Liver (tissue), 7 donors: ENCODE measurements at regions not wholly inside any gene's neighbourhood (a gene's known extent, or its start where the extent isn't known, plus 50 kb on each side); places are given as distances from the start of the nearest gene placed in this dataset.

Source experiments
- DNase-seq: peaks from one replicate; pipeline ENCODE4 v3.0.0-alpha.2; 2017; ENCODE audit warnings: low spot score
- H3K27ac ChIP-seq, 2 donors: one replicate each; pipeline ENCODE4 v1.7.0; 2013; ENCODE audit warnings: inconsistent platforms in 2 of 2, low read length in 2 of 2, control low read depth in 1 of 2, low read depth in 1 of 2, mild to moderate bottlenecking in 1 of 2
- H3K27me3 ChIP-seq, 4 donors: one replicate each; pipeline versions ENCODE4 v1.6.1 to v1.7.0; 2013; ENCODE audit warnings: low read length in 3 of 4, inconsistent platforms in 1 of 4, mild to moderate bottlenecking in 1 of 4, moderate library complexity in 1 of 4; ENCODE audit not compliant: control insufficient read depth in 4 of 4, insufficient read depth in 4 of 4
- H3K36me3 ChIP-seq, 4 donors: one replicate each; pipeline versions ENCODE4 v1.6.1 to v1.7.0; 2013; ENCODE audit warnings: low read length in 3 of 4, mild to moderate bottlenecking in 3 of 4, low read depth in 1 of 4, moderate library complexity in 1 of 4; ENCODE audit not compliant: control insufficient read depth in 4 of 4, insufficient read depth in 3 of 4
- H3K4me1 ChIP-seq, 4 donors: one replicate each; pipeline versions ENCODE4 v1.6.1 to v1.7.0; 2013; ENCODE audit warnings: low read length in 3 of 4, mild to moderate bottlenecking in 3 of 4, moderate library complexity in 1 of 4; ENCODE audit not compliant: control insufficient read depth in 4 of 4, insufficient read depth in 4 of 4
- H3K4me3 ChIP-seq, 3 donors: one replicate each; pipeline versions ENCODE4 v1.6.1 to v1.7.0; 2013; ENCODE audit warnings: low read length in 3 of 3, control low read depth in 1 of 3, low read depth in 1 of 3, mild to moderate bottlenecking in 1 of 3
- H3K9ac ChIP-seq, 2 donors: one replicate each; pipeline ENCODE4 v1.7.0; 2013; ENCODE audit warnings: low read length in 2 of 2, mild to moderate bottlenecking in 2 of 2, moderate library complexity in 2 of 2, control low read depth in 1 of 2, low read depth in 1 of 2
- H3K9me3 ChIP-seq, 4 donors: one replicate each; pipeline versions ENCODE4 v1.6.1 to v1.7.0; 2013; ENCODE audit warnings: low read length in 3 of 4; ENCODE audit not compliant: control insufficient read depth in 4 of 4
- ATF3 ChIP-seq: IDR thresholded peaks from 2 replicates; pipeline ENCODE4 v1.6.1; 2016; ENCODE audit warnings: antibody characterized with exemption
- EGR1 ChIP-seq, 2 donors: IDR thresholded peaks; 2 replicates each; pipeline ENCODE4 v1.6.1; 2016 to 2018; ENCODE audit warnings: antibody characterized with exemption in 2 of 2, low read depth in 2 of 2
- FOXA2 ChIP-seq: IDR thresholded peaks from 2 replicates; pipeline ENCODE4 v1.6.1; 2016; ENCODE audit warnings: antibody characterized with exemption
- GABPA ChIP-seq, 2 donors: IDR thresholded peaks in 1 of 2; conservative IDR thresholded peaks in 1 of 2; 2 replicates each; pipeline ENCODE4 v1.6.1; 2016; ENCODE audit warnings: antibody characterized with exemption in 2 of 2, mild to moderate bottlenecking in 1 of 2, moderate library complexity in 1 of 2
- HNF4A ChIP-seq, 2 donors: conservative IDR thresholded peaks; 2 replicates each; pipeline ENCODE4 v1.6.1; 2016; ENCODE audit warnings: antibody characterized with exemption in 2 of 2, mild to moderate bottlenecking in 2 of 2
- HNF4G ChIP-seq: IDR thresholded peaks from 2 replicates; pipeline ENCODE4 v1.6.1; 2016; ENCODE audit warnings: antibody characterized with exemption
- JUND ChIP-seq, 2 donors: IDR thresholded peaks; 2 replicates each; pipeline ENCODE4 v1.6.1; 2016; ENCODE audit warnings: antibody characterized with exemption in 2 of 2
- MAX ChIP-seq: IDR thresholded peaks from 2 replicates; pipeline ENCODE4 v1.6.1; 2016; ENCODE audit warnings: antibody characterized with exemption
- NR2F2 ChIP-seq: IDR thresholded peaks from 2 replicates; pipeline ENCODE4 v1.6.1; 2016; ENCODE audit warnings: antibody characterized with exemption
- RAD21 ChIP-seq, 2 donors: IDR thresholded peaks; 2 replicates each; pipeline ENCODE4 v1.6.1; 2016; ENCODE audit warnings: antibody characterized with exemption in 2 of 2, mild to moderate bottlenecking in 2 of 2
- REST ChIP-seq: IDR thresholded peaks from 2 replicates; pipeline ENCODE4 v1.6.1; 2016; ENCODE audit warnings: antibody characterized with exemption, mild to moderate bottlenecking
- RXRA ChIP-seq, 2 donors: IDR thresholded peaks; 2 replicates each; pipeline ENCODE4 v1.6.1; 2017 to 2018; ENCODE audit warnings: antibody characterized with exemption in 2 of 2, mild to moderate bottlenecking in 1 of 2
- SP1 ChIP-seq: IDR thresholded peaks from 2 replicates; pipeline ENCODE4 v1.6.1; 2018; ENCODE audit warnings: antibody characterized with exemption, mild to moderate bottlenecking
- TAF1 ChIP-seq: conservative IDR thresholded peaks from 2 replicates; pipeline ENCODE4 v1.6.1; 2016; ENCODE audit warnings: antibody characterized with exemption, mild to moderate bottlenecking
- YY1 ChIP-seq: IDR thresholded peaks from 2 replicates; pipeline ENCODE4 v1.6.1; 2016; ENCODE audit warnings: antibody characterized with exemption, mild to moderate bottlenecking
- ZBTB33 ChIP-seq: IDR thresholded peaks from 2 replicates; pipeline ENCODE4 v1.6.1; 2016; ENCODE audit warnings: antibody characterized with exemption
- WGBS: extraction: QIAGEN DNeasy Blood & Tissue Kit; methylation state at CpG from one replicate; pipeline ENCODE4 v1.1.7; 2013; 5-methylcytosine and 5-hydroxymethylcytosine counted together
- donor health status: healthy.
- donor health status: healthy.
- donor health status: healthy.
- donor health status: healthy.

GRCh38 chr4:42341518-42342026 lies 55.7 kb upstream of the SHISA3 start:
- 91% methylated on average over 4 of the region's 4 CpGs for WGBS
- H3K27ac ChIP-seq: no peak overlapping the region
- H3K9me3 ChIP-seq: peaks cover 0 to 4% (median 0%) of the 10 kb centered on the region in 4 donors
- TF ChIP-seq FOXA2: no peak
- no peak for TF ChIP-seq MAX
- no peak for TF ChIP-seq SP1
- TF ChIP-seq HNF4A (conservative IDR thresholded peaks at IDR 0.05): no peak
- TF ChIP-seq ATF3: no peak
- no peak for TF ChIP-seq GABPA (IDR thresholded peaks at IDR 0.05 in 1 of 2, conservative IDR thresholded peaks at IDR 0.05 in 1 of 2)
- no peak for TF ChIP-seq HNF4G
- no peak for TF ChIP-seq EGR1 (IDR thresholded peaks at IDR 0.05; ENCODE audit: low read depth in 2 of 2)
- TF ChIP-seq YY1: no peak
- no peak for TF ChIP-seq RAD21 (IDR thresholded peaks at IDR 0.05)
- no peak for TF ChIP-seq TAF1
- no peak for TF ChIP-seq REST
- TF ChIP-seq RXRA (IDR thresholded peaks at IDR 0.05): no peak
- TF ChIP-seq NR2F2: no peak
- H3K4me1 ChIP-seq: no peaks in the 10 kb centered on the region
- no peaks in the 10 kb centered on the region for H3K27me3 ChIP-seq
- H3K4me3 ChIP-seq: no peak overlapping the region
- H3K9ac ChIP-seq: no peak overlapping the region
- DNase-seq: no peak
- no peaks in the 10 kb centered on the region for H3K36me3 ChIP-seq

- WGBS: 82% methylated on average over 2 of the region's 2 CpGs
- Histone ChIP-seq H3K4me1 (no peaks in the 10 kb centered on the region), H3K9ac (no peak overlapping the region), H3K4me3 (no peak overlapping the region), H3K27ac (no peak overlapping the region), H3K27me3 (no peaks in the 10 kb centered on the region), H3K36me3 (no peaks in the 10 kb centered on the region), H3K9me3 (no peaks in the 10 kb centered on the region)
- no peak for DNase-seq
- no peak for TF ChIP-seq ZBTB33
- TF ChIP-seq FOXA2: no peak
- TF ChIP-seq JUND (IDR thresholded peaks at IDR 0.05): no peak
- TF ChIP-seq GABPA (IDR thresholded peaks at IDR 0.05 in 1 of 2, conservative IDR thresholded peaks at IDR 0.05 in 1 of 2): no peak
- TF ChIP-seq NR2F2: no peak
Measured at GRCh38 chr4:42342459-42342858, 54.8 kb upstream of the SHISA3 start.
